Mesendoderm (in vitro differentiated cells): ENCODE measurements at regions not wholly inside any gene's neighbourhood (a gene's known extent, or its start where the extent isn't known, plus 50 kb on each side); places are given as distances from the start of the nearest gene placed in this dataset.

Experiments used
- DNase-seq: peaks from one replicate; pipeline ENCODE4 v3.0.0; 2013
- H2AK5ac ChIP-seq: 2 replicates; pipeline ENCODE4 v1.6.1; 2013; ENCODE audit warnings: low read length, inconsistent platforms
- H2BK120ac ChIP-seq: 2 replicates; pipeline ENCODE4 v1.6.1; 2013; ENCODE audit warnings: low read depth, mild to moderate bottlenecking, low read length, moderate library complexity, mixed read lengths
- H2BK15ac ChIP-seq: replicated peaks from 2 replicates; pipeline ENCODE4 v1.6.1; 2013; ENCODE audit warnings: low read depth, mild to moderate bottlenecking, moderate library complexity
- H2BK5ac ChIP-seq: 2 replicates; pipeline ENCODE4 v1.6.1; 2013; ENCODE audit warnings: low read length, inconsistent platforms
- H3K18ac ChIP-seq: 2 replicates; pipeline ENCODE4 v1.6.1; 2013; ENCODE audit warnings: mild to moderate bottlenecking, low read length, mixed read lengths
- H3K23ac ChIP-seq: one replicate; pipeline ENCODE4 v1.6.1; 2013; ENCODE audit warnings: low read length
- H3K27ac ChIP-seq: 2 replicates; pipeline ENCODE4 v1.5.1; 2013; ENCODE audit warnings: low read depth, mild to moderate bottlenecking, inconsistent platforms, low read length, moderate library complexity
- H3K27me3 ChIP-seq: 2 replicates; pipeline ENCODE4 v1.6.1; 2013; ENCODE audit warnings: low read length, control low read depth, mild to moderate bottlenecking, inconsistent platforms; ENCODE audit not compliant: insufficient read depth, poor library complexity
- H3K36me3 ChIP-seq: 2 replicates; pipeline ENCODE4 v1.6.1; 2013; ENCODE audit warnings: low read length, inconsistent platforms; ENCODE audit not compliant: control insufficient read depth, insufficient read depth
- H3K4ac ChIP-seq: one replicate; pipeline ENCODE4 v1.6.1; 2013; ENCODE audit warnings: low read depth, mild to moderate bottlenecking, low read length, moderate library complexity
- H3K4me1 ChIP-seq: 2 replicates; pipeline ENCODE4 v1.6.1; 2013; ENCODE audit warnings: low read depth, low read length, inconsistent platforms; ENCODE audit not compliant: control insufficient read depth
- H3K4me2 ChIP-seq: 2 replicates; pipeline ENCODE4 v1.6.1; 2013; ENCODE audit warnings: low read length
- H3K4me3 ChIP-seq: 2 replicates; pipeline ENCODE4 v1.5.1; 2013; ENCODE audit warnings: mild to moderate bottlenecking, low read length
- H3K56ac ChIP-seq: one replicate; pipeline ENCODE4 v1.6.1; 2013; ENCODE audit warnings: low read length
- H3K79me1 ChIP-seq: 2 replicates; pipeline ENCODE4 v1.6.1; 2013; ENCODE audit warnings: low read length, inconsistent platforms
- H3K79me2 ChIP-seq: 2 replicates; pipeline ENCODE4 v1.6.1; 2013; ENCODE audit warnings: mild to moderate bottlenecking, low read length; ENCODE audit not compliant: control insufficient read depth, insufficient read depth
- H3K9ac ChIP-seq: 2 replicates; pipeline ENCODE4 v1.6.1; 2013; ENCODE audit warnings: low read length, inconsistent platforms
- H4K5ac ChIP-seq: one replicate; pipeline ENCODE4 v1.6.1; 2013; ENCODE audit warnings: low read length
- H4K8ac ChIP-seq: one replicate; pipeline ENCODE4 v1.6.1; 2013; ENCODE audit warnings: low read depth, mild to moderate bottlenecking, control low read depth, low read length, moderate library complexity
- WGBS: extraction: QIAGEN DNeasy Blood & Tissue Kit; methylation state at CpG from one replicate; pipeline ENCODE4 v1.1.7; 2013; ENCODE audit warnings: low lambda C conversion rate, missing lambda C conversion rate; ENCODE audit not compliant: insufficient coverage; ENCODE audit errors: extremely low coverage; 5-methylcytosine and 5-hydroxymethylcytosine counted together

- Histone ChIP-seq H3K27me3 (no peaks in the 10 kb centered on the region), H3K79me1 (no peaks in the 10 kb centered on the region), H4K5ac (no peak overlapping the region), H3K4me1 (no peaks in the 10 kb centered on the region), H3K9ac (no peak overlapping the region), H2BK15ac (no peak overlapping the region), H2AK5ac (no peak overlapping the region), H3K4me2 (no peak overlapping the region), H3K27ac (no peak overlapping the region), H3K36me3 (no peaks in the 10 kb centered on the region), H4K8ac (no peak overlapping the region), H3K4me3 (no peak overlapping the region), H3K79me2 (no peaks in the 10 kb centered on the region), H3K4ac (no peak overlapping the region), H2BK5ac (no peak overlapping the region), H3K56ac (no peak overlapping the region), H3K18ac (no peak overlapping the region), H2BK120ac (no peak overlapping the region), H3K23ac (no peak overlapping the region)
- no CpG with 5 or more reads among the region's 4 CpGs for WGBS
- DNase-seq: no peak
Observed at GRCh38 chr5:147180751-147181150, 54.1 kb upstream of the STK32A start.
